A549 (cell line): ENCODE measurements at regions not wholly inside any gene's neighbourhood (a gene's known extent, or its start where the extent isn't known, plus 50 kb on each side); places are given as distances from the start of the nearest gene placed in this dataset.

Experiments
- ATAC-seq, 2 experiments: fragments of 200-7000 bp in 1 of 2; fragments of >200 bp in 1 of 2; cut with Nextera tagmentation in 1 of 2; cut with Tn5 transposase in 1 of 2; 3 replicates each; pipeline versions ENCODE4 v1.8.0 to v1.9.1; 2018 to 2020; ENCODE audit warnings: mild to moderate bottlenecking in 1 of 2, moderate library complexity in 1 of 2
- CTCF ChIA-PET: fragments of 300-600 bp; sonication (Branson Sonifier 250); formaldehyde crosslinking; extraction: SDS; loops from one replicate; lab custom pipeline; 2021; ENCODE audit warnings: antibody characterized with exemption, inconsistent platforms; lab: Yijun Ruan, JAX
- POLR2A ChIA-PET: fragments of 350-600 bp; formaldehyde crosslinking; extraction: SDS; loops from one replicate; lab custom pipeline; 2021; ENCODE audit warnings: antibody characterized with exemption, inconsistent platforms; lab: Yijun Ruan, JAX
- DNase-seq, 2 experiments: peaks; one replicate each; pipeline versions ENCODE4 v3.0.0 to v3.0.0-alpha.2; 2011 to 2016; ENCODE audit warnings: low read depth in 1 of 2, low spot score in 1 of 2
- FAIRE-seq: peaks from 2 replicates; lab custom pipeline; 2011; peaks lifted over from hg19 to GRCh38; lab: Jason Lieb, UNC
- H3K27ac ChIP-seq, 2 experiments: fragments of >200 bp; sonication (Bioruptor Twin); formaldehyde crosslinking; 3 replicates each; pipeline ENCODE4 v1.5.1; 2016 to 2017
- H3K4me1 ChIP-seq: fragments of >200 bp; sonication (Bioruptor Twin); formaldehyde crosslinking; 3 replicates; pipeline ENCODE4 v1.6.1; 2016
- H3K4me2 ChIP-seq: fragments of >200 bp; sonication (Bioruptor Twin); formaldehyde crosslinking; 3 replicates; pipeline ENCODE4 v1.6.1; 2016
- H3K4me3 ChIP-seq: fragments of >200 bp; sonication (Bioruptor Twin); formaldehyde crosslinking; 3 replicates; pipeline ENCODE4 v1.5.1; 2016
- H3K9me3 ChIP-seq: fragments of >200 bp; sonication (Bioruptor Twin); formaldehyde crosslinking; 3 replicates; pipeline ENCODE4 v1.6.1; 2016
- CHD2 ChIP-seq: fragments of 150-350 bp; IDR thresholded peaks from 2 replicates; pipeline ENCODE4 v1.6.1; 2014; ENCODE audit warnings: low read length; ENCODE audit not compliant: partially characterized antibody
- ESRRA ChIP-seq: fragments of 150-350 bp; IDR thresholded peaks from 2 replicates; pipeline ENCODE4 v1.6.1; 2014; ENCODE audit warnings: mild to moderate bottlenecking, low read length, borderline replicate concordance
- FOXS1 ChIP-seq: fragments of 250-450 bp; sonication (Bioruptor Pico); IDR thresholded peaks from 2 replicates; pipeline ENCODE4 v1.5.0; 2020; ENCODE audit warnings: mild to moderate bottlenecking, moderate library complexity
- HOXB13 ChIP-seq: fragments of 250-450 bp; sonication (Bioruptor Pico); IDR thresholded peaks from 2 replicates; pipeline ENCODE4 v1.5.0; 2020; ENCODE audit warnings: low read depth, mild to moderate bottlenecking, moderate library complexity
- NFE2L2 ChIP-seq: fragments of 150-350 bp; conservative IDR thresholded peaks from 2 replicates; pipeline ENCODE4 v1.6.1; 2014; ENCODE audit warnings: low read length
- RCOR1 ChIP-seq: fragments of 150-350 bp; IDR thresholded peaks from 2 replicates; pipeline ENCODE4 v1.6.1; 2014; ENCODE audit warnings: antibody characterized with exemption, low read length, low read depth
- ZSCAN20 ChIP-seq: fragments of 250-450 bp; sonication (Bioruptor Pico); IDR thresholded peaks from 2 replicates; pipeline ENCODE4 v1.8.0; 2022; ENCODE audit warnings: mild to moderate bottlenecking, moderate library complexity
- WGBS: methylation state at CpG from one replicate; pipeline ENCODE4 v1.1.6; 2017; ENCODE audit errors: missing lambda C conversion rate; 5-methylcytosine and 5-hydroxymethylcytosine counted together

GRCh38 chr15:92336419-92336987 is 57.2 kb upstream of the ST8SIA2 start:
- ChIA-PET POLR2A (no interaction called here), CTCF (no interaction called here)
- 48% methylated on average over 2 of the region's 2 CpGs for WGBS
- no peak overlapping the region for H3K4me2 ChIP-seq
- no peak for FAIRE-seq
- H3K4me3 ChIP-seq: no peak overlapping the region
- H3K4me1 ChIP-seq: no peaks in the 10 kb centered on the region
- ATAC-seq: no peak
- peaks cover 16% of the 10 kb centered on the region for H3K9me3 ChIP-seq
- DNase-seq: no peak
- TF ChIP-seq HOXB13 (CRISPR knock-in tag) (no peak), FOXS1 (no peak), RCOR1 (no peak)
- no peak overlapping the region for H3K27ac ChIP-seq

GRCh38 chr15:92339361-92339760 is 54.3 kb upstream of the ST8SIA2 start:
- no peak for DNase-seq
- no peak for ATAC-seq
- Histone ChIP-seq H3K4me3 (no peak overlapping the region), H3K27ac (no peak overlapping the region), H3K4me2 (no peak overlapping the region), H3K4me1 (no peaks in the 10 kb centered on the region), H3K9me3 (no peaks in the 10 kb centered on the region)
- TF ChIP-seq ZSCAN20 (CRISPR knock-in tag) (no peak), ESRRA (no peak), NFE2L2 (no peak), CHD2 (no peak)
- 18% methylated on average over 3 of the region's 3 CpGs for WGBS
- POLR2A ChIA-PET: no interaction called here
- FAIRE-seq: no peak
- CTCF ChIA-PET: interaction anchor here (1.4 kb wide), 1 partner anchor 375 kb away, joined by 5 read pairs; no protein-coding TSS in a partner anchor
